ENCODE measurements at regions not wholly inside any gene's neighbourhood (a gene's known extent, or its start where the extent isn't known, plus 50 kb on each side); places are given as distances from the start of the nearest gene placed in this dataset.

DNA sequence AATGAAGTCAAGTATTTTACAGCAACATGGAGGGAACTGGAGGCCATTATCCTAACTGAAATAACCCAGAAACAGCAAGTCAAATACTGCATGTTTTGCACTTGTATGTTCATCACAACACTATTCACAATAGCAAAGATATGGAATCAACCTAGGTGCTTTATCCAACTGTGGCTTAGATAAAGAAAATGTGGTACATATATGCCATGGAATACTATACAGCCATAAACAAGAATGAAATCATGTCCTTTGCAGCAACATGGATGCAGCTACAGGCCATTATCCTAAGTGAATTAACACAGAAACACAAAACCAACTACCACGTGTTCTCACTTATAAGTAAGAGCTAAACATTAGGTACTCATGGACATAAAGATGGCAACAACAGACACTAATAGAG is 91.5 kb upstream of the E2F3 start:
- Histone ChIP-seq H4K20me1 (ENCODE audit: insufficient read depth) (no peaks in the 10 kb centered on the region), H3K36me3 (ENCODE audit: control insufficient read depth in 1 of 2, insufficient read depth in 2 of 2, low read length in 2 of 2) (no peaks in the 10 kb centered on the region), H3K79me2 (ENCODE audit: insufficient read depth, low read length) (no peaks in the 10 kb centered on the region), H3K9me2 (ENCODE audit: insufficient read depth) (no peaks in the 10 kb centered on the region), H3K4me3 (replicated peaks in 1 of 2; ENCODE audit: low read depth in 1 of 2, low read length in 2 of 2) (no peak overlapping the region), H2AFZ (ENCODE audit: low read depth, low read length, poor library complexity, severe bottlenecking) (no peak overlapping the region), H3K4me2 (ENCODE audit: low read length) (no peak overlapping the region), H3K27me3 (ENCODE audit: insufficient read depth, low read length) (no peaks in the 10 kb centered on the region), H3K27ac (ENCODE audit: low read depth, low read length) (no peak overlapping the region), H3K9me3 (ENCODE audit: control insufficient read depth in 1 of 2, insufficient read depth in 1 of 2, low read depth in 1 of 2, low read length in 2 of 2) (no peaks in the 10 kb centered on the region), H3K9ac (ENCODE audit: low read length) (no peak overlapping the region), H3K4me1 (ENCODE audit: control insufficient read depth in 1 of 2, insufficient read depth in 2 of 2, low read length in 2 of 2) (no peaks in the 10 kb centered on the region)
- DNase-seq (ENCODE audit: low read depth, low spot score) (no peak), ATAC-seq (no peak)
- CTCF ChIA-PET, result no interaction called here
- intact Hi-C loops (cut with micrococcal nuclease), result no loop called here
- TF ChIP-seq YY1 (IDR thresholded peaks at IDR 0.05; ENCODE audit: extremely low read depth, insufficient replicate concordance, low read depth, low read length), result no peak
- TF ChIP-seq, protein P1, sequence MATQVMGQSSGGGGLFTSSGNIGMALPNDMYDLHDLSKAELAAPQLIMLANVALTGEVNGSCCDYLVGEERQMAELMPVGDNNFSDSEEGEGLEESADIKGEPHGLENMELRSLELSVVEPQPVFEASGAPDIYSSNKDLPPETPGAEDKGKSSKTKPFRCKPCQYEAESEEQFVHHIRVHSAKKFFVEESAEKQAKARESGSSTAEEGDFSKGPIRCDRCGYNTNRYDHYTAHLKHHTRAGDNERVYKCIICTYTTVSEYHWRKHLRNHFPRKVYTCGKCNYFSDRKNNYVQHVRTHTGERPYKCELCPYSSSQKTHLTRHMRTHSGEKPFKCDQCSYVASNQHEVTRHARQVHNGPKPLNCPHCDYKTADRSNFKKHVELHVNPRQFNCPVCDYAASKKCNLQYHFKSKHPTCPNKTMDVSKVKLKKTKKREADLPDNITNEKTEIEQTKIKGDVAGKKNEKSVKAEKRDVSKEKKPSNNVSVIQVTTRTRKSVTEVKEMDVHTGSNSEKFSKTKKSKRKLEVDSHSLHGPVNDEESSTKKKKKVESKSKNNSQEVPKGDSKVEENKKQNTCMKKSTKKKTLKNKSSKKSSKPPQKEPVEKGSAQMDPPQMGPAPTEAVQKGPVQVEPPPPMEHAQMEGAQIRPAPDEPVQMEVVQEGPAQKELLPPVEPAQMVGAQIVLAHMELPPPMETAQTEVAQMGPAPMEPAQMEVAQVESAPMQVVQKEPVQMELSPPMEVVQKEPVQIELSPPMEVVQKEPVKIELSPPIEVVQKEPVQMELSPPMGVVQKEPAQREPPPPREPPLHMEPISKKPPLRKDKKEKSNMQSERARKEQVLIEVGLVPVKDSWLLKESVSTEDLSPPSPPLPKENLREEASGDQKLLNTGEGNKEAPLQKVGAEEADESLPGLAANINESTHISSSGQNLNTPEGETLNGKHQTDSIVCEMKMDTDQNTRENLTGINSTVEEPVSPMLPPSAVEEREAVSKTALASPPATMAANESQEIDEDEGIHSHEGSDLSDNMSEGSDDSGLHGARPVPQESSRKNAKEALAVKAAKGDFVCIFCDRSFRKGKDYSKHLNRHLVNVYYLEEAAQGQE (IDR thresholded peaks at IDR 0.05; ENCODE audit: low read depth), result no peak
- no peak for TF ChIP-seq SRF (IDR thresholded peaks at IDR 0.05; ENCODE audit: low read depth)
- TF ChIP-seq, protein P2, sequence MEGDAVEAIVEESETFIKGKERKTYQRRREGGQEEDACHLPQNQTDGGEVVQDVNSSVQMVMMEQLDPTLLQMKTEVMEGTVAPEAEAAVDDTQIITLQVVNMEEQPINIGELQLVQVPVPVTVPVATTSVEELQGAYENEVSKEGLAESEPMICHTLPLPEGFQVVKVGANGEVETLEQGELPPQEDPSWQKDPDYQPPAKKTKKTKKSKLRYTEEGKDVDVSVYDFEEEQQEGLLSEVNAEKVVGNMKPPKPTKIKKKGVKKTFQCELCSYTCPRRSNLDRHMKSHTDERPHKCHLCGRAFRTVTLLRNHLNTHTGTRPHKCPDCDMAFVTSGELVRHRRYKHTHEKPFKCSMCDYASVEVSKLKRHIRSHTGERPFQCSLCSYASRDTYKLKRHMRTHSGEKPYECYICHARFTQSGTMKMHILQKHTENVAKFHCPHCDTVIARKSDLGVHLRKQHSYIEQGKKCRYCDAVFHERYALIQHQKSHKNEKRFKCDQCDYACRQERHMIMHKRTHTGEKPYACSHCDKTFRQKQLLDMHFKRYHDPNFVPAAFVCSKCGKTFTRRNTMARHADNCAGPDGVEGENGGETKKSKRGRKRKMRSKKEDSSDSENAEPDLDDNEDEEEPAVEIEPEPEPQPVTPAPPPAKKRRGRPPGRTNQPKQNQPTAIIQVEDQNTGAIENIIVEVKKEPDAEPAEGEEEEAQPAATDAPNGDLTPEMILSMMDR (IDR thresholded peaks at IDR 0.05 in 2 of 3, conservative IDR thresholded peaks at IDR 0.05 in 1 of 3; ENCODE audit: borderline replicate concordance in 1 of 3, insufficient read depth in 1 of 3, low read depth in 2 of 3, low read length in 2 of 3), result no peak
- no peak for TF ChIP-seq POLR2AphosphoS5 (IDR thresholded peaks at IDR 0.05; ENCODE audit: low read depth, low read length)
- TF ChIP-seq CBX3 (IDR thresholded peaks at IDR 0.05; ENCODE audit: low read depth), result no peak
- no peak for TF ChIP-seq CEBPB (IDR thresholded peaks at IDR 0.05; ENCODE audit: low read depth)
- TF ChIP-seq, protein P3, sequence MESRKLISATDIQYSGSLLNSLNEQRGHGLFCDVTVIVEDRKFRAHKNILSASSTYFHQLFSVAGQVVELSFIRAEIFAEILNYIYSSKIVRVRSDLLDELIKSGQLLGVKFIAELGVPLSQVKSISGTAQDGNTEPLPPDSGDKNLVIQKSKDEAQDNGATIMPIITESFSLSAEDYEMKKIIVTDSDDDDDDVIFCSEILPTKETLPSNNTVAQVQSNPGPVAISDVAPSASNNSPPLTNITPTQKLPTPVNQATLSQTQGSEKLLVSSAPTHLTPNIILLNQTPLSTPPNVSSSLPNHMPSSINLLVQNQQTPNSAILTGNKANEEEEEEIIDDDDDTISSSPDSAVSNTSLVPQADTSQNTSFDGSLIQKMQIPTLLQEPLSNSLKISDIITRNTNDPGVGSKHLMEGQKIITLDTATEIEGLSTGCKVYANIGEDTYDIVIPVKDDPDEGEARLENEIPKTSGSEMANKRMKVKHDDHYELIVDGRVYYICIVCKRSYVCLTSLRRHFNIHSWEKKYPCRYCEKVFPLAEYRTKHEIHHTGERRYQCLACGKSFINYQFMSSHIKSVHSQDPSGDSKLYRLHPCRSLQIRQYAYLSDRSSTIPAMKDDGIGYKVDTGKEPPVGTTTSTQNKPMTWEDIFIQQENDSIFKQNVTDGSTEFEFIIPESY (IDR thresholded peaks at IDR 0.05; ENCODE audit: extremely low read depth, insufficient replicate concordance, low read length), result no peak
- no peak for TF ChIP-seq SIN3A (IDR thresholded peaks at IDR 0.05; ENCODE audit: low read depth)
- no peak for TF ChIP-seq EGR1 (IDR thresholded peaks at IDR 0.05; ENCODE audit: low read depth)
- TF ChIP-seq SP1 (IDR thresholded peaks at IDR 0.05; ENCODE audit: low read depth), result no peak
- no peak for TF ChIP-seq ZNF274 (IDR thresholded peaks at IDR 0.05; ENCODE audit: low read depth, low read length)
- TF ChIP-seq POLR2A (IDR thresholded peaks at IDR 0.05; ENCODE audit: borderline replicate concordance, extremely low read depth, insufficient read depth, insufficient read length), result no peak
- TF ChIP-seq TCF7L2 (IDR thresholded peaks at IDR 0.05; ENCODE audit: borderline replicate concordance, extremely low read depth, insufficient read depth, insufficient read length), result no peak
- no peak for TF ChIP-seq FOSL1 (IDR thresholded peaks at IDR 0.05; ENCODE audit: low read depth)
- TF ChIP-seq, protein P4, sequence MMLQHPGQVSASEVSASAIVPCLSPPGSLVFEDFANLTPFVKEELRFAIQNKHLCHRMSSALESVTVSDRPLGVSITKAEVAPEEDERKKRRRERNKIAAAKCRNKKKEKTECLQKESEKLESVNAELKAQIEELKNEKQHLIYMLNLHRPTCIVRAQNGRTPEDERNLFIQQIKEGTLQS (IDR thresholded peaks at IDR 0.05), result no peak
- TF ChIP-seq, protein P5, sequence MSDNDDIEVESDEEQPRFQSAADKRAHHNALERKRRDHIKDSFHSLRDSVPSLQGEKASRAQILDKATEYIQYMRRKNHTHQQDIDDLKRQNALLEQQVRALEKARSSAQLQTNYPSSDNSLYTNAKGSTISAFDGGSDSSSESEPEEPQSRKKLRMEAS (IDR thresholded peaks at IDR 0.05), result no peak
- TF ChIP-seq ZFX (IDR thresholded peaks at IDR 0.05), result no peak
- no peak for TF ChIP-seq JUND (IDR thresholded peaks at IDR 0.05)
- TF ChIP-seq EZH2phosphoT487 (IDR thresholded peaks at IDR 0.05; ENCODE audit: borderline replicate concordance), result no peak
- no TSS peak for BruUV-seq (replicated peaks)
- RAD21 ChIA-PET (ENCODE audit: low non-redundant PET in 1 of 2, low total read pairs in 2 of 2, uncharacterized antibody in 2 of 2, unreplicated experiment in 2 of 2), result no interaction called here
- POLR2A ChIA-PET, result no interaction called here
